Smooth muscle cell (in vitro differentiated cells): ENCODE measurements at regions not wholly inside any gene's neighbourhood (a gene's known extent, or its start where the extent isn't known, plus 50 kb on each side); places are given as distances from the start of the nearest gene placed in this dataset.

ENCODE experiments used
- DNase-seq: peaks from one replicate; lab custom pipeline; 2025; ENCODE audit not compliant: unreplicated experiment; lab: John Stamatoyannopoulos, UW
- H2AFZ ChIP-seq: fragments of 200-600 bp; sonication (generic); 2 replicates; pipeline ENCODE4 v1.6.0; 2016; ENCODE audit warnings: antibody characterized with exemption, low read depth, mild to moderate bottlenecking
- H3F3A ChIP-seq: fragments of 200-600 bp; sonication (generic); 2 replicates; pipeline ENCODE4 v1.6.0; 2017; ENCODE audit warnings: antibody characterized with exemption, low read depth
- H3K27ac ChIP-seq: fragments of 200-600 bp; sonication (generic); 2 replicates; pipeline ENCODE4 v1.5.1; 2016; ENCODE audit warnings: low read depth, mild to moderate bottlenecking
- H3K27me3 ChIP-seq: fragments of 200-600 bp; sonication (generic); 2 replicates; pipeline ENCODE4 v1.6.1; 2016; ENCODE audit warnings: low read depth, mild to moderate bottlenecking
- H3K36me3 ChIP-seq: fragments of 200-600 bp; sonication (generic); 2 replicates; pipeline ENCODE4 v1.5.1; 2016; ENCODE audit warnings: low read depth
- H3K4me1 ChIP-seq: fragments of 200-600 bp; sonication (generic); 2 replicates; pipeline ENCODE4 v1.5.1; 2016; ENCODE audit warnings: low read depth
- H3K4me2 ChIP-seq: fragments of 200-600 bp; sonication (generic); 2 replicates; pipeline ENCODE4 v1.6.0; 2016; ENCODE audit warnings: mild to moderate bottlenecking
- H3K4me3 ChIP-seq: fragments of 200-600 bp; sonication (generic); 2 replicates; pipeline ENCODE4 v1.5.1; 2016; ENCODE audit warnings: mild to moderate bottlenecking
- H3K79me2 ChIP-seq: fragments of 200-600 bp; sonication (generic); 2 replicates; pipeline ENCODE4 v1.6.0; 2016; ENCODE audit warnings: low read depth, mild to moderate bottlenecking
- H3K9ac ChIP-seq: fragments of 200-600 bp; sonication (generic); 2 replicates; pipeline ENCODE4 v1.6.0; 2016; ENCODE audit warnings: low read depth
- H3K9me3 ChIP-seq: fragments of 200-600 bp; sonication (generic); replicated peaks from 2 replicates; pipeline ENCODE4 v1.5.1; 2016; ENCODE audit warnings: low read depth
- H4K20me1 ChIP-seq: fragments of 200-600 bp; sonication (generic); 2 replicates; pipeline ENCODE4 v1.6.0; 2016; ENCODE audit warnings: low read depth
- WGBS: methylation state at CpG from one replicate; pipeline ENCODE4 v1.1.7; 2016; ENCODE audit warnings: low lambda C conversion rate; 5-methylcytosine and 5-hydroxymethylcytosine counted together
- TF ChIP-seq, protein P1 (sequence below): fragments of 200-600 bp; sonication (generic); IDR thresholded peaks from 2 replicates; pipeline ENCODE4 v1.5.1; 2017; ENCODE audit warnings: borderline replicate concordance, mild to moderate bottlenecking, antibody characterized with exemption; ENCODE audit not compliant: insufficient read depth, poor library complexity, severe bottlenecking

DNA sequence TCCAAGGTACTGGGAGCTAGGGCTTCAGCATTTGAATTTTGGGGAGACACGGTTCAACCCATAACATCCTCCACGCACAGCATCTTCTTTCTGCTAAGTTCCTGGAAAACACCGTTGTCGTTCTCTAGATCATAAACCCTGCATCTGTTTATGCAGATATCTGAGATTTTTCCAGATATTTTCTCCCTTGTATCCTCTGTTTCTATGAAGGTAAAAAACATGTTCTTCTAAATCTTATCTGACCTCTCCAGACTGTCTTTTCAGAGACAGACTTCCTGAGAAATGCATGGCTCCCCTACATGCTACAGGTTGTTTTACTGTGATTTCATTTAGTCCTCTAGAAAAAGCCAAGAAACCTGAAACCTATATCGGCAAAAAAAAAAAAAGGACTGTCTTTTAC is 152.3 kb upstream of the KLF3 start:
- no peaks in the 10 kb centered on the region for H3F3A ChIP-seq
- H4K20me1 ChIP-seq: no peaks in the 10 kb centered on the region
- H3K4me1 ChIP-seq: no peaks in the 10 kb centered on the region
- H3K9me3 ChIP-seq: no peaks in the 10 kb centered on the region
- H3K36me3 ChIP-seq: no peaks in the 10 kb centered on the region
- H2AFZ ChIP-seq: no peak overlapping the region
- H3K79me2 ChIP-seq: no peaks in the 10 kb centered on the region
- no peak overlapping the region for H3K4me3 ChIP-seq
- 87% methylated on average over 5 of the region's 5 CpGs for WGBS
- no peak overlapping the region for H3K27ac ChIP-seq
- H3K4me2 ChIP-seq: no peak overlapping the region
- DNase-seq: no peak
- TF ChIP-seq, protein P1, sequence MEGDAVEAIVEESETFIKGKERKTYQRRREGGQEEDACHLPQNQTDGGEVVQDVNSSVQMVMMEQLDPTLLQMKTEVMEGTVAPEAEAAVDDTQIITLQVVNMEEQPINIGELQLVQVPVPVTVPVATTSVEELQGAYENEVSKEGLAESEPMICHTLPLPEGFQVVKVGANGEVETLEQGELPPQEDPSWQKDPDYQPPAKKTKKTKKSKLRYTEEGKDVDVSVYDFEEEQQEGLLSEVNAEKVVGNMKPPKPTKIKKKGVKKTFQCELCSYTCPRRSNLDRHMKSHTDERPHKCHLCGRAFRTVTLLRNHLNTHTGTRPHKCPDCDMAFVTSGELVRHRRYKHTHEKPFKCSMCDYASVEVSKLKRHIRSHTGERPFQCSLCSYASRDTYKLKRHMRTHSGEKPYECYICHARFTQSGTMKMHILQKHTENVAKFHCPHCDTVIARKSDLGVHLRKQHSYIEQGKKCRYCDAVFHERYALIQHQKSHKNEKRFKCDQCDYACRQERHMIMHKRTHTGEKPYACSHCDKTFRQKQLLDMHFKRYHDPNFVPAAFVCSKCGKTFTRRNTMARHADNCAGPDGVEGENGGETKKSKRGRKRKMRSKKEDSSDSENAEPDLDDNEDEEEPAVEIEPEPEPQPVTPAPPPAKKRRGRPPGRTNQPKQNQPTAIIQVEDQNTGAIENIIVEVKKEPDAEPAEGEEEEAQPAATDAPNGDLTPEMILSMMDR: no peak
- no peaks in the 10 kb centered on the region for H3K27me3 ChIP-seq
- no peak overlapping the region for H3K9ac ChIP-seq

DNA sequence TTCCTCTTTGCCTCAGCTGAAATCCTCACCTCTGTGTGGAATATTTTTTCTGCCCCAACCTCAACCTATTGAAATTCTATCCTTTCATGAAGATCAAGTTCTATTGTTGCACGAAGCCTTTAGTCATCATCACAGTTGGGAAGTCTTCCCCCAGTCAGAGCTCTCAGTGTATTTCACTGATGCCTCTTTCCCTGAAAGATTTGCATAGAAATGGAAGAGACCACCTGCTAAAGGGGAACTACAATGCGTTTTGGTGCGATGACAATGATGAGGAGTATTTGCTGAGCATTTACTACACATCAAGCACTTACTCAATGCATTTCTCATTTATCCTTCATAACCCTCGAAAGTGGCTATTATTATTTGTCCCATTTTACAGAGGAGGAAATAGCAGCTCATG is 151.2 kb upstream of the KLF3 start:
- Histone ChIP-seq H3K79me2 (no peaks in the 10 kb centered on the region), H4K20me1 (no peaks in the 10 kb centered on the region), H3K36me3 (no peaks in the 10 kb centered on the region), H3K4me3 (no peak overlapping the region), H3K27ac (no peak overlapping the region), H3F3A (no peaks in the 10 kb centered on the region), H3K4me2 (no peak overlapping the region), H3K9ac (no peak overlapping the region), H3K27me3 (no peaks in the 10 kb centered on the region), H3K4me1 (no peaks in the 10 kb centered on the region), H3K9me3 (no peaks in the 10 kb centered on the region), H2AFZ (no peak overlapping the region)
- TF ChIP-seq, protein P1: no peak
- no peak for DNase-seq
- 41% methylated on average over 4 of the region's 4 CpGs for WGBS

GRCh38 chr4:38514465-38515146 is 149.4 kb upstream of the KLF3 start:
- Histone ChIP-seq H3K9me3 (no peaks in the 10 kb centered on the region), H3K4me2 (no peak overlapping the region), H3K36me3 (no peaks in the 10 kb centered on the region), H4K20me1 (no peaks in the 10 kb centered on the region), H3K79me2 (no peaks in the 10 kb centered on the region), H3K27me3 (no peaks in the 10 kb centered on the region), H2AFZ (no peak overlapping the region), H3K27ac (no peak overlapping the region), H3F3A (no peaks in the 10 kb centered on the region), H3K9ac (no peak overlapping the region), H3K4me3 (no peak overlapping the region), H3K4me1 (no peaks in the 10 kb centered on the region)
- WGBS: 100% methylated on average over 1 of the region's 1 CpG
- TF ChIP-seq, protein P1: no peak
- no peak for DNase-seq

- Histone ChIP-seq H3K27ac (no peak overlapping the region), H4K20me1 (no peaks in the 10 kb centered on the region), H3K4me2 (no peak overlapping the region), H3K36me3 (no peaks in the 10 kb centered on the region), H3K9ac (no peak overlapping the region), H3K9me3 (no peaks in the 10 kb centered on the region), H2AFZ (no peak overlapping the region), H3K27me3 (no peaks in the 10 kb centered on the region), H3K4me3 (no peak overlapping the region), H3F3A (no peaks in the 10 kb centered on the region), H3K4me1 (no peaks in the 10 kb centered on the region), H3K79me2 (no peaks in the 10 kb centered on the region)
- DNase-seq: no peak
- TF ChIP-seq, protein P1: no peak
- WGBS: 32% methylated on average over 2 of the region's 2 CpGs
Measured at GRCh38 chr4:38516190-38516589, 147.8 kb upstream of the KLF3 start.
